ENCODE measurements at regions not wholly inside any gene's neighbourhood (a gene's known extent, or its start where the extent isn't known, plus 50 kb on each side); places are given as distances from the start of the nearest gene placed in this dataset.

DNA sequence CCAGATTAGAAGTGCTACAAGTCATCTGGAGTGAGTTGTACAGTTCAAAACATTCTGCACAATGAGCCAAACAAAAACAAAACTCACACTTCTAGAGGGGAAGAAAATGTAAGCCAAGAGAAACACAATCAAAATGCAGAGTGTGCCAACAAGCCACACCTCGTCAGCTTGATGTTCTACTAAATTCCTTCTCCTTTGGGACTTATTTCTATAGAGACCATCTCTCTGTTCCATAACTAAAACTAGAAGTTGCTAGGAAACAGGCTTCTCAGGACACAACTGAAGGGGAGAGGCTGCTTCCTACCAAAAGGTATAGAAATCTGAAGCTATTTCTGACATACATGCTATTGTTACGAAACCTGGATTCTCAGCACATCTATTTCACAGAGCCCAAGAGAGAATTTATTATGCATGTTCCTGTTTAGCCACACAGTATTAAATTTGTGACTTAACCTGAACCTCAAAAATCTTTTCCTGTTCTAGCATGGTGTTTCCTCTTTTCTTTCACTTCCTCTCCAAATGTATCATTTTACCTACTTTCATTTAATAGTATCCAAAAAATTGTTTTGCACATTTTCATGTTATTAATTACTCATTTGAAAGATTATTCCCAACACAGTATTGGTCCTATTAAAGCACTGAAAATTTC is 211.4 kb upstream of the CCDC150 start:
- no peak for DNase-seq (ENCODE audit: low read depth, low spot score)
- in situ Hi-C loops (cut with HindIII; ENCODE audit: low sequenced_read_pairs) = no loop called here
- TF ChIP-seq CTCF (IDR thresholded peaks at IDR 0.05; ENCODE audit: low read depth, low read length) = no peak
- H3K4me3 ChIP-seq (ENCODE audit: low read depth, low read length) = no peak overlapping the region

- no peak overlapping the region for H3K4me3 ChIP-seq (ENCODE audit: low read depth, low read length)
- TF ChIP-seq CTCF (IDR thresholded peaks at IDR 0.05; ENCODE audit: low read depth, low read length) = no peak
- in situ Hi-C loops (cut with HindIII; ENCODE audit: low sequenced_read_pairs) = no loop called here
- DNase-seq (ENCODE audit: low read depth, low spot score) = no peak
Measured at GRCh38 chr2:196431076-196431475, 208.4 kb upstream of the CCDC150 start.

DNA sequence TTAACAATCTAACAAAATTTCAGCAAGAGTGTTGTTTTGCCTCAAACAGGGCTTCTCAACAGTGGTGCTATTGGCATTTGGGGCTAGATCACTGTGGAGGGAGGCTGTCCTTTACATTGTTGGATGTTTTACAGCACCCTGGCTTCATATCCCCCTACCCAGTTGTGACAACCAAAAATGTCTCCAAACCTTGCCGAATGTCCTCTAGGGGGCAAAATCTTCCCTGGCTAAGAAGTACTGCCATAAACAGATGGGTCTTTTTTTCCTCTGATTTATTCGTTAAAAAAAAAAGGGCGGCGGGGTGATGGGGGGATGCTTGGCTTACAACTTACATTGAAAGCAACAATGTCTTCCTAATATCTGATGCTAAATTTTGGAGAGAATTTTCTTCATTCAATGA is 207.6 kb upstream of the CCDC150 start:
- DNase-seq (ENCODE audit: low read depth, low spot score) = peak; percentile 16
- TF ChIP-seq CTCF (IDR thresholded peaks at IDR 0.05; ENCODE audit: low read depth, low read length) = peak; percentile 60
- in situ Hi-C loops (cut with HindIII; ENCODE audit: low sequenced_read_pairs) = no loop called here
- H3K4me3 ChIP-seq (ENCODE audit: low read depth, low read length) = no peak overlapping the region

DNA sequence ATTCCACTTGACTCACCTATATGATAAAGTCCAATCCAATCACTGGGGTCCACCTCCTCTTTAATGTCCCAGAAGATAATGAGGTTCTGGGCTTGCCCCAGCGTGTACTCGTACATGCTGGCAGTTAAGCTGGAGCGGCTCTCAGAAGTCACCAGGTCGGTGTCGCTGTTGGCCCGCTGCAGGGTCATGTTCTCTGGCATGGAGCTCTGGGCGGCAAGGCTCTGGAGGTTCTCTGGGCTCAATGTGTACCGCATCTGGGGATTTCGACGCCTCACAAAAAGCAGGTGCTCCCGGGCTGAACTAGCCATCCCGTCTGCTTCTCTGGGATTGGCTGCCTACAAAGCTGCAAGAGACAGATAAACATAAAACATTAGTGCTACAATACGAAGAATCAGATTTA is 206.4 kb upstream of the CCDC150 start:
- no peak for TF ChIP-seq CTCF (IDR thresholded peaks at IDR 0.05; ENCODE audit: low read depth, low read length)
- no peak for DNase-seq (ENCODE audit: low read depth, low spot score)
- in situ Hi-C loops (cut with HindIII; ENCODE audit: low sequenced_read_pairs) = no loop called here
- H3K4me3 ChIP-seq (ENCODE audit: low read depth, low read length) = no peak overlapping the region

DNA sequence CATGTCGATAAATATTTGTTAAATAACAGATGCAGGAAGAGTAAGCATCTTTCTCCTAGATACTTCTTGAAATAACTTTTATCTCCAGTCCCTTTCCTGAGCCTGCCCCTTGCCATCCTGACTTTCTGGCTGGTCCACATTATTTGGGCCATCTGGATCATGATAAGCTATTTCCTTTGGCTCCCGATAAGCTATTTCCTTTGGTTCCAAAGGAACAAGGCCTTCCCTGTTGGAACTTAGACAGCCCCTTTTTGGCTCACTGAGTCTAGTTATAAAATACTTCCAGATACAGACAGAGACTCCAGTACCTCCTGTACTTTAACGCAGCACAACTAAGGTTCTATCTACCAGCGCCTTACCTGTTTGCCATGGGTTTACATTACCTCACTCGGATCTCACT is 205.3 kb upstream of the CCDC150 start:
- in situ Hi-C loops (cut with HindIII; ENCODE audit: low sequenced_read_pairs) = no loop called here
- no peak for DNase-seq (ENCODE audit: low read depth, low spot score)
- TF ChIP-seq CTCF (IDR thresholded peaks at IDR 0.05; ENCODE audit: low read depth, low read length) = no peak
- H3K4me3 ChIP-seq (ENCODE audit: low read depth, low read length) = no peak overlapping the region

GRCh38 chr2:196435189-196435588 is 204.3 kb upstream of the CCDC150 start:
- TF ChIP-seq CTCF (IDR thresholded peaks at IDR 0.05; ENCODE audit: low read depth, low read length) = no peak
- DNase-seq (ENCODE audit: low read depth, low spot score) = peak; percentile 8
- no peak overlapping the region for H3K4me3 ChIP-seq (ENCODE audit: low read depth, low read length)
- in situ Hi-C loops (cut with HindIII; ENCODE audit: low sequenced_read_pairs) = no loop called here

DNA sequence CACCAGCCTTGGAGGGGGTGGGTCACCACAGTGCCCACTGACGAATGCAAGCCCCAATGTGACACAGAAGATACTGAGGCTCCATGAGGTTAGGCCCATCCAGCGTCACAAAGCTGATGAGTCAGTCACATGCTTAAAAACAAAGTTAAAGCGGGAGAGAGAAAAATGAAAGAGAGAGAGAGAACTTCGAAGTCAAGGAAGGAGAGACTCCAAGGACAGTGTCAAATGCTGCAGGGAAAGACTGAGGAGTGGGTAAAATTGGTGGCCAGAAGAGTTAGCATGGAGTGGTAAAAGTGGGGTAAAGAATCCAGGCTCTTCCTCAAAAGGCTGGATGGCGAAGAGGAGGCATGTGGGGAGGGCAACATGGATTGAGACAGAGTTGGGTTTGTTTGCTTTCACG is 201.9 kb upstream of the CCDC150 start:
- in situ Hi-C loops (cut with HindIII; ENCODE audit: low sequenced_read_pairs) = no loop called here
- no peak for TF ChIP-seq CTCF (IDR thresholded peaks at IDR 0.05; ENCODE audit: low read depth, low read length)
- DNase-seq (ENCODE audit: low read depth, low spot score) = no peak
- no peak overlapping the region for H3K4me3 ChIP-seq (ENCODE audit: low read depth, low read length)
